Left lung (tissue), 4 donors: ENCODE measurements at regions not wholly inside any gene's neighbourhood (a gene's known extent, or its start where the extent isn't known, plus 50 kb on each side); places are given as distances from the start of the nearest gene placed in this dataset.

Experiments
- ATAC-seq: fragments of 200-7000 bp; cut with Tn5 transposase; one replicate; pipeline ENCODE4 v1.9.1; 2020; ENCODE audit warnings: moderate library complexity
- DNase-seq, 4 donors: peaks; one replicate each; pipeline ENCODE4 v3.0.0-alpha.2; 2013 to 2020
- H3K27ac ChIP-seq, 2 donors: fragments of 200-600 bp; sonication (generic) in 1 of 2; one replicate each; pipeline versions ENCODE4 v1.5.0 to v1.8.0; 2020 to 2021
- H3K27me3 ChIP-seq, 2 donors: fragments of 200-600 bp; sonication (generic) in 1 of 2; one replicate each; pipeline versions ENCODE4 v1.5.0 to v1.8.0; 2020 to 2021
- H3K36me3 ChIP-seq, 2 donors: fragments of 200-600 bp; sonication (generic) in 1 of 2; one replicate each; pipeline versions ENCODE4 v1.5.0 to v1.8.0; 2020 to 2021
- H3K4me1 ChIP-seq, 2 donors: fragments of 200-600 bp; one replicate each; pipeline ENCODE4 v1.8.0; 2021
- H3K4me3 ChIP-seq, 2 donors: fragments of 200-600 bp; sonication (generic) in 1 of 2; one replicate each; pipeline versions ENCODE4 v1.5.0 to v1.8.0; 2020 to 2021; ENCODE audit warnings: mild to moderate bottlenecking in 1 of 2
- H3K9me3 ChIP-seq, 2 donors: fragments of 200-600 bp; sonication (generic) in 1 of 2; one replicate each; pipeline versions ENCODE4 v1.5.0 to v1.8.0; 2020 to 2021
- CTCF ChIP-seq, 2 donors: fragments of 200-600 bp; sonication (generic) in 1 of 2; IDR thresholded peaks; one replicate each; pipeline versions ENCODE4 v1.5.0 to v1.8.0; 2021; ENCODE audit warnings: antibody characterized with exemption in 2 of 2
- intact Hi-C, 2 donors: fragments of 100-400 bp; cut with DNase I; formaldehyde crosslinking; loops; one replicate each; pipeline versions ENCODE4 v1.11.2 to v1.14.2; 2022
- donor health status: DM: no; HTN: yes; CAD: no.
- donor health status: DM: no; HTN: no; CAD: no.

- Histone ChIP-seq H3K9me3 (no peaks in the 10 kb centered on the region), H3K4me1 (no peaks in the 10 kb centered on the region), H3K4me3 (no peak overlapping the region), H3K36me3 (no peaks in the 10 kb centered on the region), H3K27ac (no peak overlapping the region), H3K27me3 (no peaks in the 10 kb centered on the region)
- intact Hi-C loops, result no loop called here
- DNase-seq, result no peak
- no peak for TF ChIP-seq CTCF (IDR thresholded peaks at IDR 0.05)
- ATAC-seq, result no peak
Measured at GRCh38 chr20:54891907-54892306, 416.5 kb downstream of the DOK5 start.

GRCh38 chr20:54879393-54879792, 404.0 kb downstream of the DOK5 start:
- no peak for TF ChIP-seq CTCF (IDR thresholded peaks at IDR 0.05)
- no peak for DNase-seq
- Histone ChIP-seq H3K4me3 (no peak overlapping the region), H3K36me3 (no peaks in the 10 kb centered on the region), H3K9me3 (peaks cover 0 to 7% of the 10 kb centered on the region in 2 donors), H3K27ac (no peak overlapping the region), H3K4me1 (no peaks in the 10 kb centered on the region), H3K27me3 (no peaks in the 10 kb centered on the region)
- ATAC-seq, result no peak
- intact Hi-C loops, result no loop called here

- Histone ChIP-seq H3K9me3 (peaks cover 0 to 2% of the 10 kb centered on the region in 2 donors), H3K4me1 (no peaks in the 10 kb centered on the region), H3K27me3 (no peaks in the 10 kb centered on the region), H3K4me3 (no peak overlapping the region), H3K36me3 (no peaks in the 10 kb centered on the region), H3K27ac (no peak overlapping the region)
- intact Hi-C loops, result no loop called here
- no peak for TF ChIP-seq CTCF (IDR thresholded peaks at IDR 0.05)
- no peak for DNase-seq
- no peak for ATAC-seq
Measured at GRCh38 chr20:54875307-54875706, 399.9 kb downstream of the DOK5 start.

- no peak for ATAC-seq
- intact Hi-C loops, result no loop called here
- no peak overlapping the region for H3K4me3 ChIP-seq
- no peak overlapping the region for H3K27ac ChIP-seq
- peaks cover 0 to 2% of the 10 kb centered on the region in 2 donors for H3K9me3 ChIP-seq
- no peaks in the 10 kb centered on the region for H3K36me3 ChIP-seq
- no peaks in the 10 kb centered on the region for H3K27me3 ChIP-seq
- DNase-seq, result no peak
- TF ChIP-seq CTCF (IDR thresholded peaks at IDR 0.05), result no peak
- H3K4me1 ChIP-seq, result no peaks in the 10 kb centered on the region
Measured at GRCh38 chr20:54874718-54875117, 399.3 kb downstream of the DOK5 start.

GRCh38 chr20:54872440-54872839, 397.0 kb downstream of the DOK5 start:
- no peaks in the 10 kb centered on the region for H3K36me3 ChIP-seq
- TF ChIP-seq CTCF (IDR thresholded peaks at IDR 0.05), result no peak
- intact Hi-C loops, result no loop called here
- peaks cover 0 to 2% of the 10 kb centered on the region in 2 donors for H3K9me3 ChIP-seq
- H3K27me3 ChIP-seq, result no peaks in the 10 kb centered on the region
- H3K27ac ChIP-seq, result no peak overlapping the region
- no peaks in the 10 kb centered on the region for H3K4me1 ChIP-seq
- DNase-seq (no peak), ATAC-seq (no peak)
- H3K4me3 ChIP-seq, result no peak overlapping the region
